ENCODE measurements at regions not wholly inside any gene's neighbourhood (a gene's known extent, or its start where the extent isn't known, plus 50 kb on each side); places are given as distances from the start of the nearest gene placed in this dataset.

GRCh38 chr13:74835579-74835978 is 646.4 kb downstream of the TBC1D4 start:
- TF ChIP-seq SIN3A (conservative IDR thresholded peaks at IDR 0.05 in 1 of 2, IDR thresholded peaks at IDR 0.05 in 1 of 2; ENCODE audit: low read depth in 1 of 2, low read length in 2 of 2) = no peak
- no peak for TF ChIP-seq YY1 (IDR thresholded peaks at IDR 0.05; ENCODE audit: low read depth, low read length)
- TF ChIP-seq POLR2A (IDR thresholded peaks at IDR 0.05; ENCODE audit: control extremely low read depth in 1 of 2, low read depth in 2 of 2, low read length in 2 of 2) = no peak
